Urothelium cell line (cell line): ENCODE measurements at regions not wholly inside any gene's neighbourhood (a gene's known extent, or its start where the extent isn't known, plus 50 kb on each side); places are given as distances from the start of the nearest gene placed in this dataset.
"Not testable (repeated sequence)": the region's sequence is repeated elsewhere in the genome, so short reads cannot be mapped to it uniquely, and the experiment has no call there.

Experiments used
- DNase-seq: peaks from one replicate; pipeline ENCODE4 v3.0.0; 2011; ENCODE audit warnings: low spot score, mixed read lengths
- FAIRE-seq: peaks from 2 replicates; lab custom pipeline; 2011; peaks lifted over from hg19 to GRCh38; lab: Jason Lieb, UNC

DNA sequence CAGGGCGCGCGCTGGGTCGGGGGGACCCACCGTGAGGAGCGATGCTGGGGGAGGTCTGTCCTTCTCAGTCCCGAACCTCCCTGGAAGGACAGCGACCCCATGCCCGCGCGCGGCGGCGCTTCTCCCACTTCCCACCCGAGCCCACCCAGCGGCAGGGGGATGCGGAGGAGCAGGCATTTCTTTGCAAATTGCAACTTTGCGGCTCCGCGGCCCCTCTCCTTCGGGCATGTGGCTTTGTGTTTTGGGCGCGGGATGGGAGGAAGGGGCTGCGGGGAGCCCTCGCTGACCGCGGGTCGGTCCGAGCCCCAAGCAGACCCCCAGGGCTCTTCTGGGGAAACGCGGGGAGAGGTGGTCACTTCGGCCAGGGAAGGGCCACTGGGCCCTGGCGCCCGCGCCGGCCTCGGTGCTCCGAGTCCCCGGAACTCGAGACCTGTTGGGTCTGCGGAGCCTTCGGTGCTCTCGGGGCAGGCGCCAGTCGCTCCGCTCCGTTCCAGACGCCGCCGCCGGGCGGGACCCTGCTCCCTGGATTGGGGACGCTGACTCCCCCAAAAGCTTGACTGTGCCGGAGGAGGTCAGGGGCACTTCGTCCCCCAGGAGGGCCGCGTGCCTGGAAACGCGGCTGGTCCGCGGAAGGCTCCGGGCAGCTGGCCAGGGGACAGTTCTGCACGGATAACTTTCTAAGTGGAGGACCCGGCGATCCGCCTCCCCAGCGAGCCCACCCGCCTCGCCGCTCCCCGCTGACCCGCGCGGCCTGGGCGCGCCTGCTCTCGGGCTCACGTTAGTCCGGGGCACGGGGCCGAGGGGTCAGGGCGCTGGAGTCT, 164.2 kb upstream of the DPP6 start:
- no peak for FAIRE-seq
- DNase-seq = peak; percentile 2

DNA sequence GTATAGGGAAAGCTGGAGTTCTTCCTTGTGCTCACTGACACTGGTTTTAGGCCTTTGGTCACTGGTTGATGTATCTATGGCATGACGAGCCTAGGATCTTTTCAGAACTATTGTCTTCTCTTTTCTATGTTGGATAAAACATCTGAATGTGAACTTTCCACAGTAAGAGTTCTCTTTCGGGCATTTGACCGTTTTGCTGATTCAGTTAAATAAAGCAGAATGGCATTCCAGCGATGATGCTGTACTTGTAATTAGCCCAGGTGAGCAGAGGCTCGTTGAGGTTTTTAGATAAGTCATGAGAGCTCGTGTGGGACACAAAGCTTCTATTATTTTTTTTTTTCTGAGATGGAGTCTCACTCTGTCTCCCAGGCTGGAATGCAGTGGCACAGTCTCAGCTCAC, 160.2 kb upstream of the DPP6 start:
- no peak for DNase-seq
- FAIRE-seq = no peak

DNA sequence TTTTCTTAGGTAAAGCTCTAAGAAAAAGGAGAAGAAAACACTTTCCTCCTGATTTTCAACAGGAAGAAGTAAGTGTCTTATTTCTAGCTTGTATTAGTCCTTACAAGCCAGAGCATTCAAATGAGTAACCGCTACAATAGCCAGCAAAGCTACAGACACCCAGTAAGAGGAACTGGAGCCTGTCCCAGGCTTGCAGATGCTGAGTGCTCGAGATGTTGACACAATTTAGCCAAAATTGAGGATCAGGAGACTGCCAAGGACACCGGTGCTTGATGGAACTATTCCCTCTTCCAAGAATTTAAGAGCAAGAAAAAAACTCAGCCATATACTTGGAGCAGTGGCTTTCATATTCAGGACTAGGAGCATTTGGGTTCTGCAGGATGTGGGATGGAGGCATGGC, 149.3 kb upstream of the DPP6 start:
- DNase-seq (no peak), FAIRE-seq (no peak)

DNA sequence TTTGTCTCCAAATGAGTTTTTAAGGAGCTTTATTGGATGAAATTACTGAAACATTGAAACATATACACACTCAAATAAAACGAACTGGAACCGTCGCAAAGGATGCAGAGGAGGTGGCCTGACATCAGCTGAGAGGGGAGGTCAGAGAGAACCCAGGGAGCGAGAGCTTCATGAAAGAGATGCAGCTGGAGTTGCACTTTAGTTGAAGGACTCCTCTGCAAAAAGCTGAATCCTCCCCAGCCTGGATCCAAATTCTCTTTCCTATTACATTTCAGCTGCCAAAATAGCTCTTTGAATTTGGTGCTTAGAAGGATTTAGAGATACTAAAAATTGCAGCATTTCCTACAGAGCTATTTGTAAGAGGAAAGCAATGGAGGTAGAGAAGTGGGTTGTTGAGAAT, 140.0 kb upstream of the DPP6 start:
- DNase-seq (no peak), FAIRE-seq (no peak)

DNA sequence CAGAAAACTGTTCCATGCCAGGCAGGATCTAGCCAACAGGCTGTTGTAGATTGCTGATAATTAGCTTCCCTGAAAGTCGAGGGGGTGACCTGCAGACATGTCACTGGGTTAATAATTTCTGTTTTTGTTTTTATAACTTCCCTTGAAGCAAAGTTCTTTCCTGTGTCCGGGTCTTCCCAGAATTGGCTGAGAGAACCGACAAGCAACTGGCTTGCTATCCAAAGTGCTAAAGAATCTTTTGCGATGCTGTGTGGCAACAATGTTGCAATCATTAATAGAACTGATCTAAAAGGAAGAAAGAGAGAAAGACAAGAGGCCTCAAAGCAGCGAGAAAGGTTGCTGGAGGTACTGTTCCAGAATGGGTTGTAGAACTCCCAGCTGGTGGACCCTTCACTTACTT, 132.1 kb upstream of the DPP6 start:
- FAIRE-seq = no peak

DNA sequence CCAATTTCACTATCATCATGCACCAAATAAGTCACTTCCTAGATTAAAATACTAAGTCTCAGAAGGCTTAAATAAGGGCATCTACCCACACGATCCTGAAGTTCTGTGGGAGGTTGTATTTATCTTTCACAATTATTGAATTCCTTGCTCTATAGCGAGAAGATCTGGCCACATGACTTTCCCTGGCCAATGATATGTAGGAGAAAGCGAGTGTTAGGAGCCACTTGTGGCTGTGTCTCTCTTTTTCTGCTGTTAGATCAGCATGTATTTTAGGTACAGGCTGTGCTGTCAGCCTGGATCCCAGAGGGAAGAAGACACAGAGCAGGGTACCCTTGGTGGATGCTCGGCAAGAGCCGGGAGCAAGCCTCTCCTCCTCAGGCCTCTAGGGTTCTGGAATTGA, 131.3 kb upstream of the DPP6 start:
- DNase-seq (no peak), FAIRE-seq (no peak)

More for the DNA sequence above, 132.1 kb upstream of the DPP6 start:
- no peak for DNase-seq

DNA sequence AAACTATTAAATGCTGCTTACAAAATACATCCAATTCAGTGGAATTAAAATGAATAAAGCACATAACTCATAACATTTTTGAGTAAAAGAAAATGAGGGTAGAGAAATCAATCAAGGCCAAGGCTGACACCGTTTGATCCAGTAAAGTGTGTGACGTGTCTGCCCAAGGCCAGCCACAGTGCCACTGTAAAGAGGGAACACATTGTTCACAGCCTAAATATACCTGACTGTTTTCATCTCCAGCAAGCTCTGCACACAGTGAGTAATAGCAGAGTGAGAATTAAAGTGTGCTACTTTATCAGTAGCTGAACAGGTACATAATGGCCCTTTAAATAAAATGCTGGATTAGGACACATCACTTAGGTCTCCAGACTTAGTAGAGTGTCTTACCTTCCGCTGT, 130.8 kb upstream of the DPP6 start:
- no peak for FAIRE-seq

DNA sequence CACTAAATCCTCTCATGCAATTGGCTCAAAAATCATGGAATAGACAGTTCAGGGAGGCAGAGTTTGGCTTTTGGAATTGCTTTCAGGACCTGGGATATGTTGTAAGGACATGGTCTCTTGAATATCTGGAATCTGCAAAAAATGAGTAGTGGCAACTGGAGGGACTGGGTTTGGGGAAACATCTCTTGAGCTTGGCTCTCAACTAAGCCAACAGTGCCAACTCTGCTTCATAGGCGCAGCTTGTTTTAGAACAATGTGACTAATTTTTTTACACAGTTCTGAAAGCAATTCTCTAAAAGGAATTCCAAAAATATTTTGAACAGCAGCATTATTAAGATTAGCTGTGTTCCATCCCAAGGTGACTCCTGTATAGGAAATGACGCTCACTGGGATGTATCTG, 121.5 kb upstream of the DPP6 start:
- DNase-seq (no peak), FAIRE-seq (no peak)

More for the DNA sequence above, 130.8 kb upstream of the DPP6 start:
- no peak for DNase-seq

DNA sequence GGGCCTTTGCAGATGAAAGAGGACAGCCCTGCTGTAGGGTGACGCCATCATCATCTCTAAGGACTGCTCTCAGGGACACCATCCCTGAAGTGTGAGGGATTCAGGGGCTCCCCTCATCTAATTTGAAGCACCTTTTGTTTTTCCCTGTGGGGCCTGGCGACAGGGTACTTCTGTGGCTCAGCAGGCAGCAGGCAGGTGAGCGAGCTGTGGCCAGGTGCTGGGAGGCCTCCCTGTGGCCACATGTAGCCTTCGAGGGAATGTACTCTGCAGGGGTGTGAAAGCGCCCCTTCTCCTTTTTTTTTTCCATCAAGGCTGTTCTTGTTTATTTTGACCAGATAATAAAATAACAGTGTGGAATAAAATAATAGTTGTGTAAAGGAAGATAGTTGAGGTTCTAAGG, 118.2 kb upstream of the DPP6 start:
- FAIRE-seq (no peak), DNase-seq (no peak)

DNA sequence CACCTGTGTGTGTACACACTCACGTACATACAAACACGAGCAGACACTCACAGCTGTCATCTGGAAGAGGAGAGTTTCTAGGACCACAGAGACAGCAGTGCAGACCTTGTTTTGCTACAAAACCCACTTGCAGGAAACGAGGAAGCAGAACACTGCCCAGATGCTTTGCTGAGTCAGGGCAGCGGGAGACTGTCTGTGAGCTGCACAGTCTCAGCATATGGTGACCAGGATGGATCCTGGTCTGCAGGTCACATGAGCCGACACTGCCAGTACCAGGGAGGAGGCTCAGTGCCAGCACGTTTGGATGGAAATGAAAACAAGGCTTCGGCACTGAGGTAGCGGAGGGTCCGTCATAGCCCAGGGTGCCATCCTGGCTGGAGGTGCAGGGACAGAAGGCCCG, 117.6 kb upstream of the DPP6 start:
- FAIRE-seq (no peak), DNase-seq (no peak)

DNA sequence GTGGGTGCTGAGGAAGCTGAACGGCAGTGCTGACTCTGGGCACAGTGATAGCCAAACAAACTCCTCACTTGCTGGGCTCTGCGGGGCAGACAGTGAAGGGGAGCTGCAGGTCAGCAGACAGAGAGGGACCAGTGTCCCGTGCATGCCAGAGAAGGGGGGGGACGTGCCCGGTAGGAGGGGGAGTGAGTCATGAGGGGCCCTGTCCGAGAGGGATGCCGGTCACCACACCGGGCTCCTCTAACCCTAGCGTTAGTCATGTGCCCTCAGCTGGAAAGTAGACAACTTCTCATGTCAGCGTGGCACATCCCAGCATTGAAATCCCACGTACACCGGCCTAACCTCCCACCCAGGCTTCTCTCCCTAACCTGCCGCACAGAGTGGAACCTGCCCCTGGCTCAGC, 117.1 kb upstream of the DPP6 start:
- no peak for FAIRE-seq
- DNase-seq = peak; percentile 6

DNA sequence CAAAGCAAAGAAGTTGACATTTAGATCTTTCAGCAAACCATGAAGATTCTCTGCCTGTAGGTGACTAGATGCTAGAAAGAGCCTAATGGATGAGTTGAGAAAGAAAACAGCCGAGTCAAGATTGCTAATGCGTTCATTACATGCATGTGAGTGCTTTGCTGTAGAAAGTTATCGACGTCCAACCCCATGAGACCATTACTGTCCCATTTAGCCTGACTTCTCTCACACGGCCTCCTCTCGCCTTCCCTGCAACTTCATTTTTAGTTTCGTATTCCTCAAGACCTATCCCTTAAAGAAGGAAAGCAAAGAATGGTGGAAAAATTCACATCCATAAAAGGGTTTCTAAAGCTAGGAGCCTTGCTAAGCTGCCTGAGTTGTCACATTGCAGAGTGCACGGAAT, 113.7 kb upstream of the DPP6 start:
- FAIRE-seq (no peak), DNase-seq (no peak)

DNA sequence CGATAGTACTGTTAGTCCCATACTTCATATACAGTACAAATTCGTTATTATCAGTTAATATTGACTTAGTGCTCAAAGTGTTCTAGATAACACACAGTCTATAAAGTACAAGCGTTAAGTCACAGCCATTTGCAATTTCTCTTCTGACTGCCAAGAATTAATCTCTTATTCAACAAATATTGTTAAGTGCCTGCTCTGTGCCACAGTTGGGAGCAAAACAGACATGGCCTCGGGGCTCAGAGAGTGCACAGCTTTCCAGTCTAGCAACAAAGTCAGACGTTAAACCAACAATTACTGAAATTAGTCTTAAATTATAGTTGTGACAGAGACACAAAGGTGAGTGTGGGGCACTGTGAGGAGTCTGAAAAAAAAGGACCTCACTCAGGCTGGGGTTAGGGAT, 113.0 kb upstream of the DPP6 start:
- FAIRE-seq (no peak), DNase-seq (no peak)

DNA sequence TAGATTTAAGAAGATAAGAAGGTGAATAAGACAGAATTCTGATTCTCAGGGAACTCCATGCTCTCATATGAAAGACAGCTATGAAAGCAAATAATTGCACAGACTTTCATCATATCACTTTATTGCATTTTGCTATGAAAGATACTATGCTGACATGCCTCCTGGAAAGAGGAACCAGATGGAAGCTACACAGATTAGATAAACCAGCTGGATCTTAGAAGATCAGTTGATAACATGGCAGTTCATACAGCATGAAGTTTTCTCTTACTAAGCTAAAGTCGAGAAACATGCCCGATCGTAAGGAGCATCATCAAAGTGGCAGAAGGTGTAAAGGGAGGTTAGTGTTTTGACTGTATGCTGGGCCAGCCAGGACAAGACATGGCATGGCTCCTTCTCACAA, 112.5 kb upstream of the DPP6 start:
- DNase-seq (no peak), FAIRE-seq (no peak)

DNA sequence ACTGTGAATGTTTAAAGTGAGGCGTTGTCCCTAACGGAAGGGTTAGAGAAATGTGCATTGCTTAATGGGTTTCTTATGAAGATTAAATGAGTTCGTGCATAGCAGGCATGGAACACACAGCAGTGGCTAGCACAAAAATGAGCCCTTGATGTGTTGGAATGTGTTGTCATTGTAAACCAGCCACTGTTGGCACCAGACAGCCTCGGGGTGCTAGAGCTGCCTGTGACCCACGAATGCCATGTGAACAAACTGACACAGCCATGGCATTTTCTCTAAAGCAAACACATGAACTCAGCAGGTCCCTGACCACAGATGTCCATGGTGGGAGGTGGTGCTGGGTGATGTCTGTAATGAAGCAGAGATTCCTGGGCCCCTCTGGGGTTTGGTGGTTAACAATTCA, 111.1 kb upstream of the DPP6 start:
- FAIRE-seq (no peak), DNase-seq (no peak)

DNA sequence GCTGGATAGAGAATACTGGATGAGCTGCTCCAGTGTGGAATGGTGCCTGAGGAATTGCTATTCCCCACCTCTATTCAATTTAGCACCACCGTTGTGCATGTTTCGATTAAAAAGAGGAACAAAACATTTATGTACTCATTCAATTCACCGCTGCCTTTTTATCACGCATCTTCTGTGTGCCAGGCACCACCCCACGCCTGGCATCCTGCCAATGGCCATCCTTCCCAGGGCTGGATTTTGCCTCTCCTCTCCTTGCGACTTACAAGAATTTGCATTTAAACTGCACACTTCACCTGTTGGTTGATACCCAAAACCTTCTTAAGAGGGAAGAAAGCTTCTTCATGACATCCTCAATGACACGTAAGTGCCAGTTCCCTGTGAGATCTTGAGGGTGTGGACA, 110.2 kb upstream of the DPP6 start:
- FAIRE-seq (no peak), DNase-seq (no peak)

DNA sequence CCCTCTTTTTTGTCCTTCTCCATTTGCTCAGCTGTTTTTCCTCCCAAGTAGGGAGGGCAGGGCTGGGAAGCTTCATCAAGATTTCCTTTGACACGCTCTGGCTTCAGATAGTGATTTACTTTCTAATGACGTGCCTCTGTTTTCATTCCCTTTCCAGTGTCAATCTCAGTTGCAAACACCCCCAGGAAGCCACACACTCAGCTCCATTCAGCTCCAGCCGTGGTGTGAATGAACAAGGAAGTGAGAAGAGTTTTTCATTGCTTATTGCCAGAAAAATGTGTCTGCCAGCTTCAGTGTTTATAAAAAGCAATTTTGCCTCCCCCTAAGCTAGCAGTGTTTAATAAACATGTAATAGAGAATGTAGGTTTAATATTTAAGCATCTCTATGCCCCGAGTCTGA, 108.7 kb upstream of the DPP6 start:
- no peak for DNase-seq
- FAIRE-seq = no peak

DNA sequence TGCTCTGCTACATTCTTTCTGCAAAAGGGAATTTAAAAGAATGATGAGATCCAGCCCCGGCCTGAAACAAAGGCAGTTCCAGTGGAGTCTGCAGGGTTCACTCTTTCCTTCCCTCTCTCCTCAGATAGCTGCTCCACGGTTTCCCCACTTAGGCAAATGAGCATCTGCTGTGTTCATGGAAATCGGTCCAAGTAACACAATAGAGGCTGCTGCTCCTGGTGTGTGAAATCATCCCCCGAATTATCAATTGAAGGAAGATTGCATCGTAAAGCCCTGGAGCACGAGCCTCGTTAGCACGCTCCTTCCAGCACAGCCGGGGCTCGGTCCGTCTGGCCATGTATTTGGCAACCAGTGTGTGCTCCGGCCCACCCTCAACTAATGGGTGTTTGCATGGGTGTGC, 108.3 kb upstream of the DPP6 start:
- no peak for FAIRE-seq
- no peak for DNase-seq

DNA sequence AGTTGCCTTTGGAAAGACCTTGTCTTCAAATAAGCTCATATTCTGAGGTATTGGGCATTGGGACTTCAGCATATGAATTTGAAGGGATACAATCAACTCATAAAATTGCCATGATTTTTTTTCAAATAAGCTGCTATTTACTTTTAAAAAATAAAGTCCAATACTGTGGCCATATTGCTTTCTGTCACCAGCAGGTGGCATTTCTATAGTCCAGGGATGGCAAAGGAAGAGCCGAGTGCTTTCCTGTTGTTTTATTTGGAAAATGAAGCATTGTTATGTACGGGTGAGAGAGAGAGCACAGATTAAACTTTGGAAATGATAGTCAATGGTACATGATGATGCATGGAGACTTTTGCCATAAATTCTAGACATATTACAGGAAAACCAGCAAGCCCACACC, 104.1 kb upstream of the DPP6 start:
- FAIRE-seq (no peak), DNase-seq (no peak)

DNA sequence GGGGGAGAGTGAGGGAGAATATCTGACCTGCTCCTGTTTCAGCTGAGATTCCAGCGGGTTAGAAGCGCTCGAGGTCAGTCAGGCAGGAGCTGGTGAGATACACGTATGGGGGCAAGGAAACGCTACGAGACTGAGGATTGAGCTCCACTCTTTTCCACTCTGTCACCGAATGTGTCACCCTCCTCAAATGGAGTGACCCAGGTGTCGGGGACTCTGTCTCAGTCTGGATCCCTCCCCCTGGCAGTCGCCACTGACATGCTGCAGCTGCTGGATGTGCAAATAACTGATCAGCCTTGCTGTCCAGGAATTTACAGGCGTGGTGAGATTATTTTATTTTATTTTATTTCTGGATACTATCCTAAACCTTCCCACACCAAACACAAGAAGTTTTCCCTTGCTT, 100.9 kb upstream of the DPP6 start:
- no peak for DNase-seq
- no peak for FAIRE-seq

DNA sequence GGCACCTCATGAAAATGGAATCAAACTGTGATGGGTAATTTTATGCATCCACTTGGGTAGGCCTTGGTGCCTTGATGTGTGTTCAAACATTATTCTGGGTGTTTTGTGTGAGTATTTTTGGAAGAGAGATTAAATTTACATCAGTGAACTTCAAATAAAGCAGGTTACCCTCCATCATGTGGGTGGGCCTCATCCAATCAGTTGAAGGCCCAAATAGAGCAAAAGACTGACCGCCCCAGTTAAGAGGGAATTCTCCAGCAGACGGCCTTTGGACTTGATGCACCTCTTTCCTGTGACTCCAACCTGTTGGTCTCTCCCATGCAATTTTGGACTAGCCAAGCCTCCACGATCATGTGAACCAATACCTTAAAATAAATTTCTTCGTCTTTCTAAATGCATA, 97.7 kb upstream of the DPP6 start:
- FAIRE-seq = no peak
- no peak for DNase-seq

DNA sequence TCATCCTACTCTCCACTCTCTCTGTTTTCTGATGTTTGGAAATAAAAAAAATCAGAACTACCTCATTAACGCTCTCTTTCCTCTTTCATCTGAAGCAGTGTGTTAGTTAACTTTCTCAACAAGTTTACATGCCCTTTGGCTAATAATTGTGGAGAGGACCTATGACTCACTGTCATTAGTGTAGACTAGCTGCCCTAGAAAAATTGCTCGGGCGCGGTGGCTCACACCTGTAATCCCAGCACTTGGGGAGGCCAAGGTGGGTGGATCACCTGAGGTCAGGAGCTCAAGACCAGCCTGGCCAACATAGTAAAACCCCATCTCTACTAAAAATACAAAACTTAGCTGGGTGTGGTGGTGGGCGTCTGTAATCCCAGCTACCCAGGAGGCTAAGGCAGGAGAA, 94.5 kb upstream of the DPP6 start:
- not testable (repeated sequence) for DNase-seq, FAIRE-seq

DNA sequence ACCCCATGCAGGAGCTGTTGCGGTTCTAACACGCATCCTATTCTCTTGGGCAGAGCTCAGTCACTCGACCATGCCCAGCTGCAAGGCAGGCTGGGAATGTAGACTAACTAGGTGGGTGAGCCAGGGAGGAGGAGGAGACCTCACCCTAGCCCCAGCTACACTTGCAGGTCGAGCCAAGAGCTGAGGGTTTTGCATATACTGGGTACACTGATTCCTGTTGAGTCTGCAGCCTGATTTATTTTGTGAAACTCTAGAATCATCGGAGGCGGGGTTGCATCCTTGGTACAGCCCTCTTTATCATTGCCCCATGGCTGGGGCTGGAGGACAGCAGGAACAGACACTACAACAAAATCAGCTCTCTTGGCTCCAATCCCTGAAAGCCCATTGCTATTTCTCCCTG, 93.8 kb upstream of the DPP6 start:
- not testable (repeated sequence) for DNase-seq, FAIRE-seq
